ENCODE measurements at regions not wholly inside any gene's neighbourhood (a gene's known extent, or its start where the extent isn't known, plus 50 kb on each side); places are given as distances from the start of the nearest gene placed in this dataset.

- 73 to 88% (median 80%) methylated on average over 14 of the region's 14 CpGs for WGBS, 4 donors
- Histone ChIP-seq H3K4me3 (no peak overlapping the region), H3K36me3 (replicated peaks in 1 of 2) (no peaks in the 10 kb centered on the region), H3K4me1 (replicated peaks in 1 of 2) (no peaks in the 10 kb centered on the region), H3K27ac (no peak overlapping the region), H3K27me3 (peaks cover 3% of the 10 kb centered on the region), H3K9me3 (replicated peaks in 1 of 3) (no peaks in the 10 kb centered on the region)
- intact Hi-C loops (cut with DNase I) = no loop called here
- TF ChIP-seq POLR2A (IDR thresholded peaks at IDR 0.05) (no peak), CTCF (IDR thresholded peaks at IDR 0.05) (no peak)
- DNase-seq = no peak
These were observed 1026.6 kb downstream of the BRD1 start for GRCh38 chr22:48800886-48801607.

GRCh38 chr22:48800036-48800885 lies 1027.4 kb downstream of the BRD1 start:
- intact Hi-C loops (cut with DNase I) = no loop called here
- Histone ChIP-seq H3K9me3 (replicated peaks in 1 of 3) (no peaks in the 10 kb centered on the region), H3K27ac (no peak overlapping the region), H3K4me1 (replicated peaks in 1 of 2) (no peaks in the 10 kb centered on the region), H3K36me3 (replicated peaks in 1 of 2) (no peaks in the 10 kb centered on the region), H3K27me3 (peaks cover 3% of the 10 kb centered on the region), H3K4me3 (no peak overlapping the region)
- WGBS, 4 donors = 75 to 81% (median 80%) methylated on average over 11 to 23 of the region's 23 CpGs
- no peak for TF ChIP-seq CTCF (IDR thresholded peaks at IDR 0.05)
- TF ChIP-seq POLR2A (IDR thresholded peaks at IDR 0.05) = no peak
- no peak for DNase-seq

GRCh38 chr22:48799227-48799970 lies 1028.3 kb downstream of the BRD1 start:
- no peaks in the 10 kb centered on the region for H3K9me3 ChIP-seq (replicated peaks in 1 of 3)
- no peak overlapping the region for H3K27ac ChIP-seq
- intact Hi-C loops (cut with DNase I) = no loop called here
- no peak for TF ChIP-seq POLR2A (IDR thresholded peaks at IDR 0.05)
- no peak for TF ChIP-seq CTCF (IDR thresholded peaks at IDR 0.05)
- DNase-seq = peak in 1 of 7 donors; percentile 5
- peaks cover 3% of the 10 kb centered on the region for H3K27me3 ChIP-seq
- no peaks in the 10 kb centered on the region for H3K36me3 ChIP-seq (replicated peaks in 1 of 2)
- H3K4me1 ChIP-seq (replicated peaks in 1 of 2) = no peaks in the 10 kb centered on the region
- no peak overlapping the region for H3K4me3 ChIP-seq
- WGBS, 4 donors = 80 to 86% (median 81%) methylated on average over 13 to 18 of the region's 18 CpGs

All from adrenal gland (tissue), 9 donors.